Caco-2 (cell line): ENCODE measurements at regions not wholly inside any gene's neighbourhood (a gene's known extent, or its start where the extent isn't known, plus 50 kb on each side); places are given as distances from the start of the nearest gene placed in this dataset.

Experiments
- BruUV-seq: library from RNA; stranded (reverse); fragments of 400-500 nt; replicated peaks from 2 replicates; lab custom pipeline; 2021; lab: Mats Ljungman, UMichigan
- CTCF ChIA-PET: fragments of 300-600 bp; sonication (Branson Sonifier 250); formaldehyde crosslinking; loops from one replicate; lab custom pipeline; 2022; ENCODE audit warnings: antibody characterized with exemption; lab: Charles Lee
- POLR2A ChIA-PET: fragments of 300-600 bp; sonication (Branson Sonifier 250); formaldehyde crosslinking; loops from one replicate; lab custom pipeline; 2022; ENCODE audit warnings: antibody characterized with exemption; lab: Charles Lee
- DNase-seq, 2 experiments: peaks; one replicate each; pipeline versions ENCODE4 v3.0.0 to v3.0.0-alpha.2; 2020 to 2022
- H3K27me3 ChIP-seq: replicated peaks from 2 replicates; pipeline ENCODE4 v1.6.0; 2011; ENCODE audit warnings: low read length; ENCODE audit not compliant: control insufficient read depth, insufficient read depth
- H3K36me3 ChIP-seq: 2 replicates; pipeline ENCODE4 v1.5.1; 2011; ENCODE audit warnings: low read length; ENCODE audit not compliant: control insufficient read depth, insufficient read depth
- H3K4me1 ChIP-seq: fragments of 250-450 bp; sonication (Bioruptor Pico); 2 replicates; pipeline ENCODE4 v1.5.1; 2020; ENCODE audit warnings: mild to moderate bottlenecking
- H3K4me3 ChIP-seq: 2 replicates; pipeline ENCODE4 v1.5.1; 2011; ENCODE audit warnings: low read depth, mild to moderate bottlenecking, control low read depth, low read length
- H3K9me3 ChIP-seq: fragments of 250-450 bp; sonication (Bioruptor Pico); 2 replicates; pipeline ENCODE4 v1.5.1; 2020; ENCODE audit warnings: mild to moderate bottlenecking, moderate library complexity
- H3K27ac Mint-ChIP-seq: one replicate; pipeline ENCODE4 v1.8.0; 2022; ENCODE audit warnings: mixed read lengths; ENCODE audit not compliant: unreplicated experiment
- H3K27me3 Mint-ChIP-seq: one replicate; pipeline ENCODE4 v1.8.0; 2022; ENCODE audit warnings: mixed read lengths; ENCODE audit not compliant: insufficient read depth, unreplicated experiment
- H3K36me3 Mint-ChIP-seq: one replicate; pipeline ENCODE4 v1.8.0; 2022; ENCODE audit warnings: mild to moderate bottlenecking, mixed read lengths; ENCODE audit not compliant: insufficient read depth, unreplicated experiment
- H3K4me1 Mint-ChIP-seq: one replicate; pipeline ENCODE4 v1.8.0; 2022; ENCODE audit warnings: low read depth, mixed read lengths; ENCODE audit not compliant: unreplicated experiment
- H3K4me3 Mint-ChIP-seq: one replicate; pipeline ENCODE4 v1.8.0; 2022; ENCODE audit warnings: mild to moderate bottlenecking, moderate library complexity, mixed read lengths; ENCODE audit not compliant: unreplicated experiment
- H3K9me3 Mint-ChIP-seq: one replicate; pipeline ENCODE4 v1.8.0; 2022; ENCODE audit warnings: mixed read lengths; ENCODE audit not compliant: unreplicated experiment
- CTCF ChIP-seq, 2 experiments: fragments of 200-600 bp in 1 of 2; IDR thresholded peaks; 1 replicate in 1 of 2; 2 replicates in 1 of 2; pipeline versions ENCODE4 v1.5.1 to v1.8.0; 2011 to 2022; ENCODE audit warnings: antibody characterized with exemption in 1 of 2, control low read depth in 1 of 2, inconsistent platforms in 1 of 2, low read depth in 1 of 2, low read length in 1 of 2, mild to moderate bottlenecking in 1 of 2, moderate library complexity in 1 of 2; ENCODE audit not compliant: insufficient read depth in 1 of 2, severe bottlenecking in 1 of 2, unreplicated experiment in 1 of 2
- intact Hi-C: fragments of 100-400 bp; cut with micrococcal nuclease; formaldehyde crosslinking; loops from one replicate; pipeline ENCODE4 v1.10.0; 2022; ENCODE audit not compliant: unreplicated experiment

- DNase-seq = no peak
- Histone ChIP-seq H3K9me3 (peaks cover 5% of the 10 kb centered on the region; the same call in 1 of the 2 replicates), H3K27me3 (no peaks in the 10 kb centered on the region), H3K4me1 (no peaks in the 10 kb centered on the region), H3K36me3 (no peaks in the 10 kb centered on the region), H3K4me3 (no peak overlapping the region)
- Mint-ChIP-seq H3K27ac (no peak overlapping the region), H3K27me3 (no peaks in the 10 kb centered on the region), H3K4me1 (no peaks in the 10 kb centered on the region), H3K4me3 (no peak overlapping the region), H3K36me3 (peaks cover 7% of the 10 kb centered on the region), H3K9me3 (no peaks in the 10 kb centered on the region)
- ChIA-PET CTCF (no interaction called here), POLR2A (no interaction called here)
- TF ChIP-seq CTCF (IDR thresholded peaks at IDR 0.05; ENCODE audit: insufficient read depth in 1 of 2, low read depth in 1 of 2, low read length in 1 of 2, severe bottlenecking in 1 of 2, unreplicated experiment in 1 of 2) = no peak
- no TSS peak for BruUV-seq
- intact Hi-C loops = no loop called here
Measured at GRCh38 chr22:11627798-11628650, 3900.0 kb upstream of the OR11H1 start.

- H3K9me3 ChIP-seq = peaks cover 5% of the 10 kb centered on the region; the same call in 1 of the 2 replicates
- Mint-ChIP-seq H3K36me3 (peaks cover 7% of the 10 kb centered on the region), H3K4me1 (no peaks in the 10 kb centered on the region), H3K27me3 (no peaks in the 10 kb centered on the region), H3K4me3 (no peak overlapping the region), H3K9me3 (no peaks in the 10 kb centered on the region), H3K27ac (no peak overlapping the region)
- no peaks in the 10 kb centered on the region for H3K36me3 ChIP-seq
- intact Hi-C loops = no loop called here
- no peak for TF ChIP-seq CTCF (IDR thresholded peaks at IDR 0.05; ENCODE audit: insufficient read depth in 1 of 2, low read depth in 1 of 2, low read length in 1 of 2, severe bottlenecking in 1 of 2, unreplicated experiment in 1 of 2)
- no peak overlapping the region for H3K4me3 ChIP-seq
- no peaks in the 10 kb centered on the region for H3K27me3 ChIP-seq
- CTCF ChIA-PET = no interaction called here
- DNase-seq = no peak
- no TSS peak for BruUV-seq
- POLR2A ChIA-PET = no interaction called here
- H3K4me1 ChIP-seq = no peaks in the 10 kb centered on the region
Measured at GRCh38 chr22:11628651-11629511, 3899.1 kb upstream of the OR11H1 start.

GRCh38 chr22:11629661-11630385 is 3898.2 kb upstream of the OR11H1 start:
- CTCF ChIA-PET = no interaction called here
- H3K4me3 Mint-ChIP-seq = no peak overlapping the region

More at GRCh38 chr22:11629661-11630385, 3898.2 kb upstream of the OR11H1 start:
- BruUV-seq = no TSS peak
- no peaks in the 10 kb centered on the region for H3K27me3 Mint-ChIP-seq
- peaks cover 5% of the 10 kb centered on the region; the same call in 1 of the 2 replicates for H3K9me3 ChIP-seq
- H3K4me3 ChIP-seq = no peak overlapping the region
- TF ChIP-seq CTCF (IDR thresholded peaks at IDR 0.05; ENCODE audit: insufficient read depth in 1 of 2, low read depth in 1 of 2, low read length in 1 of 2, severe bottlenecking in 1 of 2, unreplicated experiment in 1 of 2) = no peak
- intact Hi-C loops = no loop called here
- no peaks in the 10 kb centered on the region for H3K27me3 ChIP-seq
- H3K36me3 ChIP-seq = no peaks in the 10 kb centered on the region
- no peaks in the 10 kb centered on the region for H3K4me1 ChIP-seq
- POLR2A ChIA-PET = no interaction called here
- no peak overlapping the region for H3K27ac Mint-ChIP-seq
- no peaks in the 10 kb centered on the region for H3K4me1 Mint-ChIP-seq
- DNase-seq = no peak
- no peaks in the 10 kb centered on the region for H3K9me3 Mint-ChIP-seq
- H3K36me3 Mint-ChIP-seq = peaks cover 7% of the 10 kb centered on the region
